Muscle of leg (tissue), 3 donors: ENCODE measurements at regions not wholly inside any gene's neighbourhood (a gene's known extent, or its start where the extent isn't known, plus 50 kb on each side); places are given as distances from the start of the nearest gene placed in this dataset.

Source experiments
- DNase-seq: peaks from one replicate; pipeline ENCODE4 v3.0.0; 2013
- H3K27ac ChIP-seq: one replicate; pipeline ENCODE4 v1.5.1; 2013; ENCODE audit warnings: mild to moderate bottlenecking, low read length, control low read depth
- H3K27me3 ChIP-seq: one replicate; pipeline ENCODE4 v1.6.1; 2013; ENCODE audit warnings: low read length; ENCODE audit not compliant: control insufficient read depth, insufficient read depth
- H3K36me3 ChIP-seq: one replicate; pipeline ENCODE4 v1.6.1; 2013; ENCODE audit warnings: low read length; ENCODE audit not compliant: control insufficient read depth, insufficient read depth
- H3K4me1 ChIP-seq: one replicate; pipeline ENCODE4 v1.6.1; 2013; ENCODE audit warnings: low read length; ENCODE audit not compliant: control insufficient read depth, insufficient read depth
- H3K4me3 ChIP-seq: one replicate; pipeline ENCODE4 v1.5.1; 2013; ENCODE audit warnings: low read length, control low read depth
- H3K9me3 ChIP-seq: replicated peaks from 2 replicates; pipeline ENCODE4 v1.6.1; 2013; ENCODE audit warnings: low read depth, low read length; ENCODE audit not compliant: control insufficient read depth
- WGBS: methylation state at CpG from one replicate; pipeline ENCODE4 v1.1.5; 2013; ENCODE audit warnings: missing lambda C conversion rate; ENCODE audit not compliant: insufficient coverage; 5-methylcytosine and 5-hydroxymethylcytosine counted together

GRCh38 chr2:226623587-226624368, 175.8 kb downstream of the IRS1 start:
- Histone ChIP-seq H3K36me3 (no peaks in the 10 kb centered on the region), H3K4me1 (peaks cover 3% of the 10 kb centered on the region), H3K4me3 (no peak overlapping the region), H3K27me3 (peaks cover 3% of the 10 kb centered on the region), H3K27ac (peak overlapping the region; percentile 63), H3K9me3 (no peaks in the 10 kb centered on the region)
- DNase-seq = peak; percentile 87
- WGBS = no CpG with 5 or more reads among the region's 13 CpGs

- no peaks in the 10 kb centered on the region for H3K36me3 ChIP-seq
- no peak overlapping the region for H3K4me3 ChIP-seq
- no peaks in the 10 kb centered on the region for H3K9me3 ChIP-seq
- peaks cover 3% of the 10 kb centered on the region for H3K4me1 ChIP-seq
- DNase-seq = no peak
- WGBS = no CpG with 5 or more reads among the region's 2 CpGs
- H3K27ac ChIP-seq = no peak overlapping the region
- H3K27me3 ChIP-seq = peaks cover 3% of the 10 kb centered on the region
Measured at GRCh38 chr2:226622484-226622883, 177.1 kb downstream of the IRS1 start.

GRCh38 chr2:226620176-226620575, 179.4 kb downstream of the IRS1 start:
- Histone ChIP-seq H3K4me1 (peaks cover 3% of the 10 kb centered on the region), H3K36me3 (no peaks in the 10 kb centered on the region), H3K27ac (no peak overlapping the region), H3K9me3 (no peaks in the 10 kb centered on the region), H3K4me3 (no peak overlapping the region), H3K27me3 (peaks cover 3% of the 10 kb centered on the region)
- DNase-seq = no peak
- no CpG with 5 or more reads among the region's 3 CpGs for WGBS

- peaks cover 3% of the 10 kb centered on the region for H3K4me1 ChIP-seq
- no peak overlapping the region for H3K27ac ChIP-seq
- H3K4me3 ChIP-seq = no peak overlapping the region
- H3K9me3 ChIP-seq = no peaks in the 10 kb centered on the region
- WGBS = no CpG with 5 or more reads among the region's 3 CpGs
- H3K27me3 ChIP-seq = peaks cover 3% of the 10 kb centered on the region
- no peak for DNase-seq
- H3K36me3 ChIP-seq = no peaks in the 10 kb centered on the region
Measured at GRCh38 chr2:226619707-226620106, 179.9 kb downstream of the IRS1 start.

- H3K27ac ChIP-seq = no peak overlapping the region
- no peak overlapping the region for H3K4me3 ChIP-seq
- no peaks in the 10 kb centered on the region for H3K9me3 ChIP-seq
- no peaks in the 10 kb centered on the region for H3K36me3 ChIP-seq
- H3K27me3 ChIP-seq = peaks cover 3% of the 10 kb centered on the region
- DNase-seq = peak; percentile 64
- WGBS = no CpG with 5 or more reads among the region's 2 CpGs
- peaks cover 2% of the 10 kb centered on the region for H3K4me1 ChIP-seq
Measured at GRCh38 chr2:226618875-226619605, 180.6 kb downstream of the IRS1 start.

- H3K27me3 ChIP-seq = peaks cover 3% of the 10 kb centered on the region
- whole genome bisulfite sequencing = 0% methylated on average over 1 of the region's 6 CpGs
- DNase-seq = no peak
- H3K27ac ChIP-seq = no peak overlapping the region
- no peaks in the 10 kb centered on the region for H3K9me3 ChIP-seq
- H3K36me3 ChIP-seq = no peaks in the 10 kb centered on the region
- no peak overlapping the region for H3K4me3 ChIP-seq
- no peaks in the 10 kb centered on the region for H3K4me1 ChIP-seq
Measured at GRCh38 chr2:226618544-226618874, 181.1 kb downstream of the IRS1 start.

- Histone ChIP-seq H3K4me3 (no peak overlapping the region), H3K36me3 (no peaks in the 10 kb centered on the region), H3K27me3 (peaks cover 3% of the 10 kb centered on the region), H3K9me3 (no peaks in the 10 kb centered on the region), H3K27ac (no peak overlapping the region), H3K4me1 (no peaks in the 10 kb centered on the region)
- 77% methylated on average over 2 of the region's 2 CpGs for WGBS
- no peak for DNase-seq
Measured at GRCh38 chr2:226615891-226616290, 183.7 kb downstream of the IRS1 start.

GRCh38 chr2:226611944-226612318, 187.7 kb downstream of the IRS1 start:
- no peak for DNase-seq
- no CpG with 5 or more reads among the region's 3 CpGs for WGBS
- Histone ChIP-seq H3K36me3 (no peaks in the 10 kb centered on the region), H3K27me3 (no peaks in the 10 kb centered on the region), H3K9me3 (no peaks in the 10 kb centered on the region), H3K4me3 (no peak overlapping the region), H3K4me1 (no peaks in the 10 kb centered on the region), H3K27ac (no peak overlapping the region)

- 88% methylated on average over 2 of the region's 4 CpGs for WGBS
- H3K9me3 ChIP-seq = no peaks in the 10 kb centered on the region
- no peak overlapping the region for H3K27ac ChIP-seq
- H3K27me3 ChIP-seq = no peaks in the 10 kb centered on the region
- no peak for DNase-seq
- no peak overlapping the region for H3K4me3 ChIP-seq
- no peaks in the 10 kb centered on the region for H3K4me1 ChIP-seq
- H3K36me3 ChIP-seq = no peaks in the 10 kb centered on the region
Measured at GRCh38 chr2:226611196-226611943, 188.2 kb downstream of the IRS1 start.

GRCh38 chr2:226609366-226609765, 190.3 kb downstream of the IRS1 start:
- peak; percentile 66 for DNase-seq
- H3K4me3 ChIP-seq = no peak overlapping the region
- no CpG with 5 or more reads among the region's 1 CpG for WGBS
- H3K4me1 ChIP-seq = peaks cover 2% of the 10 kb centered on the region
- no peak overlapping the region for H3K27ac ChIP-seq
- H3K36me3 ChIP-seq = no peaks in the 10 kb centered on the region
- no peaks in the 10 kb centered on the region for H3K27me3 ChIP-seq
- no peaks in the 10 kb centered on the region for H3K9me3 ChIP-seq
